ENCODE measurements at regions not wholly inside any gene's neighbourhood (a gene's known extent, or its start where the extent isn't known, plus 50 kb on each side); places are given as distances from the start of the nearest gene placed in this dataset.

DNA sequence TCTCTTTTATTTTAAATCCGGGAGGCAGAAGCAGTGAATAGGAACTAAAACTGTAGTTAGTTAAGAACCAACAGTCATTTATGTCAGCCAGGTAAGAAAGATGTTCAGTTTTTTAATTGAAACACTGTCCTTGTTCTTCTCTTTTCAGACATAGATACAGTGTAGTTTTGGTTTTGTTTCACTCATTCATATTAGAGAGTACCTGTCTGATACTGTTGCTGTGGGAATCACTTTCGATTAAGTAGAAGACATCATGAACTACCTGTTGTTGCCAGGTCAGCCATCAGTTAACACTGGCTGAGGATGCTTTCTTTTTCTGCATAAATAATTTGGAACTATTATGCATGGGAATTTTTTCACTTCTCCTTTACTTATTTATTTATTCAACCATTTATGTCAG, 700.4 kb downstream of the OTOL1 start:
- TF ChIP-seq, protein P1, sequence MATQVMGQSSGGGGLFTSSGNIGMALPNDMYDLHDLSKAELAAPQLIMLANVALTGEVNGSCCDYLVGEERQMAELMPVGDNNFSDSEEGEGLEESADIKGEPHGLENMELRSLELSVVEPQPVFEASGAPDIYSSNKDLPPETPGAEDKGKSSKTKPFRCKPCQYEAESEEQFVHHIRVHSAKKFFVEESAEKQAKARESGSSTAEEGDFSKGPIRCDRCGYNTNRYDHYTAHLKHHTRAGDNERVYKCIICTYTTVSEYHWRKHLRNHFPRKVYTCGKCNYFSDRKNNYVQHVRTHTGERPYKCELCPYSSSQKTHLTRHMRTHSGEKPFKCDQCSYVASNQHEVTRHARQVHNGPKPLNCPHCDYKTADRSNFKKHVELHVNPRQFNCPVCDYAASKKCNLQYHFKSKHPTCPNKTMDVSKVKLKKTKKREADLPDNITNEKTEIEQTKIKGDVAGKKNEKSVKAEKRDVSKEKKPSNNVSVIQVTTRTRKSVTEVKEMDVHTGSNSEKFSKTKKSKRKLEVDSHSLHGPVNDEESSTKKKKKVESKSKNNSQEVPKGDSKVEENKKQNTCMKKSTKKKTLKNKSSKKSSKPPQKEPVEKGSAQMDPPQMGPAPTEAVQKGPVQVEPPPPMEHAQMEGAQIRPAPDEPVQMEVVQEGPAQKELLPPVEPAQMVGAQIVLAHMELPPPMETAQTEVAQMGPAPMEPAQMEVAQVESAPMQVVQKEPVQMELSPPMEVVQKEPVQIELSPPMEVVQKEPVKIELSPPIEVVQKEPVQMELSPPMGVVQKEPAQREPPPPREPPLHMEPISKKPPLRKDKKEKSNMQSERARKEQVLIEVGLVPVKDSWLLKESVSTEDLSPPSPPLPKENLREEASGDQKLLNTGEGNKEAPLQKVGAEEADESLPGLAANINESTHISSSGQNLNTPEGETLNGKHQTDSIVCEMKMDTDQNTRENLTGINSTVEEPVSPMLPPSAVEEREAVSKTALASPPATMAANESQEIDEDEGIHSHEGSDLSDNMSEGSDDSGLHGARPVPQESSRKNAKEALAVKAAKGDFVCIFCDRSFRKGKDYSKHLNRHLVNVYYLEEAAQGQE (IDR thresholded peaks at IDR 0.05; ENCODE audit: low read depth) = no peak
- TF ChIP-seq, protein P2, sequence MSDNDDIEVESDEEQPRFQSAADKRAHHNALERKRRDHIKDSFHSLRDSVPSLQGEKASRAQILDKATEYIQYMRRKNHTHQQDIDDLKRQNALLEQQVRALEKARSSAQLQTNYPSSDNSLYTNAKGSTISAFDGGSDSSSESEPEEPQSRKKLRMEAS (IDR thresholded peaks at IDR 0.05) = no peak
- no peak for TF ChIP-seq EP300 (IDR thresholded peaks at IDR 0.05; ENCODE audit: borderline replicate concordance)
- TF ChIP-seq EGR1 (IDR thresholded peaks at IDR 0.05) = no peak
- no peak for TF ChIP-seq CEBPB (IDR thresholded peaks at IDR 0.05)
- TF ChIP-seq NFIC (IDR thresholded peaks at IDR 0.05) = no peak
- no peak for TF ChIP-seq RAD21 (IDR thresholded peaks at IDR 0.05; ENCODE audit: low read depth)
- no peak for TF ChIP-seq TEAD4 (IDR thresholded peaks at IDR 0.05)
- no peak for TF ChIP-seq YY1 (IDR thresholded peaks at IDR 0.05; ENCODE audit: low read depth)
- TF ChIP-seq TCF12 (IDR thresholded peaks at IDR 0.05; ENCODE audit: low read depth) = no peak
- TF ChIP-seq CREB1 (IDR thresholded peaks at IDR 0.05; ENCODE audit: low read depth) = no peak
- TF ChIP-seq, protein P3, sequence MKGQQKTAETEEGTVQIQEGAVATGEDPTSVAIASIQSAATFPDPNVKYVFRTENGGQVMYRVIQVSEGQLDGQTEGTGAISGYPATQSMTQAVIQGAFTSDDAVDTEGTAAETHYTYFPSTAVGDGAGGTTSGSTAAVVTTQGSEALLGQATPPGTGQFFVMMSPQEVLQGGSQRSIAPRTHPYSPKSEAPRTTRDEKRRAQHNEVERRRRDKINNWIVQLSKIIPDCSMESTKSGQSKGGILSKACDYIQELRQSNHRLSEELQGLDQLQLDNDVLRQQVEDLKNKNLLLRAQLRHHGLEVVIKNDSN (IDR thresholded peaks at IDR 0.05) = no peak
- no peak for TF ChIP-seq TAF1 (IDR thresholded peaks at IDR 0.05; ENCODE audit: low read depth)
